Neural cell (in vitro differentiated cells): ENCODE measurements at regions not wholly inside any gene's neighbourhood (a gene's known extent, or its start where the extent isn't known, plus 50 kb on each side); places are given as distances from the start of the nearest gene placed in this dataset.
"Not testable (repeated sequence)": the region's sequence is repeated elsewhere in the genome, so short reads cannot be mapped to it uniquely, and the experiment has no call there.

Source experiments
- H2AFZ ChIP-seq: fragments of 200-600, 300-800 bp; sonication (generic), shearing (Covaris generic); 2 replicates; pipeline ENCODE4 v1.6.0; 2014; ENCODE audit warnings: low read depth, mild to moderate bottlenecking, antibody characterized with exemption, low read length, moderate library complexity
- H3F3A ChIP-seq: fragments of 200-600 bp; shearing (Covaris generic); 2 replicates; pipeline ENCODE4 v1.6.1; 2016; ENCODE audit warnings: mild to moderate bottlenecking, moderate library complexity, mixed read lengths, antibody characterized with exemption, low read length; ENCODE audit not compliant: insufficient read depth, poor library complexity, severe bottlenecking
- H3K27ac ChIP-seq: fragments of 200-600, 300-800 bp; sonication (generic), shearing (Covaris generic); 2 replicates; pipeline ENCODE4 v1.5.1; 2014; ENCODE audit warnings: mild to moderate bottlenecking, low read length, moderate library complexity
- H3K27me3 ChIP-seq: fragments of 300-800, 200-600 bp; sonication (generic), shearing (Covaris generic); 2 replicates; pipeline ENCODE4 v1.6.0; 2014; ENCODE audit warnings: mild to moderate bottlenecking, low read depth, low read length, moderate library complexity; ENCODE audit not compliant: insufficient read depth
- H3K36me3 ChIP-seq: fragments of 300-800, 200-600 bp; sonication (generic), shearing (Covaris generic); 2 replicates; pipeline ENCODE4 v1.5.1; 2014; ENCODE audit warnings: mild to moderate bottlenecking, antibody characterized with exemption, low read length, moderate library complexity; ENCODE audit not compliant: insufficient read depth
- H3K4me2 ChIP-seq: fragments of 300-800, 200-600 bp; sonication (generic), shearing (Covaris generic); 2 replicates; pipeline ENCODE4 v1.6.0; 2014; ENCODE audit warnings: mild to moderate bottlenecking, low read length
- H3K4me3 ChIP-seq: fragments of 300-800, 200-600 bp; sonication (generic), shearing (Covaris generic); 2 replicates; pipeline ENCODE4 v1.5.1; 2014; ENCODE audit warnings: mild to moderate bottlenecking, low read length, moderate library complexity
- H3K79me2 ChIP-seq: fragments of 200-600 bp; shearing (Covaris generic); replicated peaks from 2 replicates; pipeline ENCODE4 v1.6.0; 2014; ENCODE audit warnings: mild to moderate bottlenecking, low read length, moderate library complexity; ENCODE audit not compliant: insufficient read depth
- H3K9ac ChIP-seq: fragments of 300-800, 200-600 bp; sonication (generic), shearing (Covaris generic); 2 replicates; pipeline ENCODE4 v1.6.1; 2016; ENCODE audit warnings: mild to moderate bottlenecking, low read length, mixed read lengths
- H3K9me2 ChIP-seq: fragments of 200-600 bp; shearing (Covaris generic); 2 replicates; pipeline ENCODE4 v1.6.1; 2016; ENCODE audit warnings: mild to moderate bottlenecking, low read length, mixed read lengths; ENCODE audit not compliant: insufficient read depth
- H3K9me3 ChIP-seq: fragments of 200-600, 300-800 bp; sonication (generic), shearing (Covaris generic); 2 replicates; pipeline ENCODE4 v1.6.1; 2016; ENCODE audit warnings: mild to moderate bottlenecking, mixed run types, low read length, moderate library complexity, mixed read lengths
- H4K20me1 ChIP-seq: fragments of 200-600 bp; shearing (Covaris generic); 2 replicates; pipeline ENCODE4 v1.6.1; 2016; ENCODE audit warnings: mild to moderate bottlenecking, mixed run types; ENCODE audit not compliant: insufficient read depth
- CTCF ChIP-seq: fragments of 450-650 bp; IDR thresholded peaks from 2 replicates; pipeline ENCODE4 v1.5.1; 2014; ENCODE audit warnings: antibody characterized with exemption, mild to moderate bottlenecking, moderate library complexity; ENCODE audit not compliant: poor library complexity, severe bottlenecking
- EP300 ChIP-seq: fragments of 450-650 bp; conservative IDR thresholded peaks from 2 replicates; pipeline ENCODE4 v1.6.1; 2014; ENCODE audit warnings: antibody characterized with exemption, mild to moderate bottlenecking, moderate library complexity; ENCODE audit not compliant: poor library complexity, severe bottlenecking
- EZH2 ChIP-seq: fragments of 200-600, 300-800 bp; shearing (Covaris generic), sonication (generic); IDR thresholded peaks from 2 replicates; pipeline ENCODE4 v1.6.1; 2014; ENCODE audit warnings: antibody characterized with exemption, low read length, borderline replicate concordance, mild to moderate bottlenecking; ENCODE audit not compliant: insufficient read depth, poor library complexity, severe bottlenecking
- MXI1 ChIP-seq: fragments of 450-650 bp; conservative IDR thresholded peaks from 2 replicates; pipeline ENCODE4 v1.6.1; 2014; ENCODE audit warnings: antibody characterized with exemption, mild to moderate bottlenecking; ENCODE audit not compliant: poor library complexity, severe bottlenecking
- POLR2AphosphoS5 ChIP-seq: IDR thresholded peaks from 2 replicates; pipeline ENCODE4 v1.6.1; 2012
- RAD21 ChIP-seq: fragments of 450-650 bp; conservative IDR thresholded peaks from 2 replicates; pipeline ENCODE4 v1.6.1; 2014; ENCODE audit warnings: antibody characterized with exemption, mild to moderate bottlenecking, moderate library complexity
- REST ChIP-seq: IDR thresholded peaks from 2 replicates; pipeline ENCODE4 v1.6.1; 2012; ENCODE audit warnings: borderline replicate concordance
- SMC3 ChIP-seq: fragments of 450-650 bp; conservative IDR thresholded peaks from 2 replicates; pipeline ENCODE4 v1.6.1; 2014; ENCODE audit warnings: antibody characterized with exemption, mild to moderate bottlenecking, moderate library complexity; ENCODE audit not compliant: poor library complexity
- TAF1 ChIP-seq: IDR thresholded peaks from 2 replicates; pipeline ENCODE4 v1.6.1; 2012; ENCODE audit warnings: low read depth

- no peaks in the 10 kb centered on the region for H3K9me2 ChIP-seq
- H3K27me3 ChIP-seq: no peaks in the 10 kb centered on the region
- H3K4me3 ChIP-seq: no peak overlapping the region
- H3K36me3 ChIP-seq: no peaks in the 10 kb centered on the region
- no peak overlapping the region for H3K9ac ChIP-seq
- no peak for TF ChIP-seq EZH2
- TF ChIP-seq RAD21: no peak
- no peak overlapping the region for H2AFZ ChIP-seq
- H3K79me2 ChIP-seq: no peaks in the 10 kb centered on the region
- H4K20me1 ChIP-seq: no peaks in the 10 kb centered on the region
- H3K4me2 ChIP-seq: no peak overlapping the region
- no peak overlapping the region for H3K27ac ChIP-seq
- H3K9me3 ChIP-seq: no peaks in the 10 kb centered on the region
- no peaks in the 10 kb centered on the region for H3F3A ChIP-seq
These were observed 95.7 kb upstream of the NCAM2 start for GRCh38 chr21:20902511-20902910.

- Histone ChIP-seq H3K27ac (no peak overlapping the region), H3K9ac (no peak overlapping the region)
These were observed 95.2 kb upstream of the NCAM2 start for GRCh38 chr21:20902998-20903397.

GRCh38 chr21:20927555-20927954, 70.7 kb upstream of the NCAM2 start:
- H2AFZ ChIP-seq, H4K20me1 ChIP-seq, H3K9ac ChIP-seq, H3K27ac ChIP-seq, H3K79me2 ChIP-seq, H3K9me2 ChIP-seq, H3F3A ChIP-seq, H3K9me3 ChIP-seq, H3K4me3 ChIP-seq, H3K4me2 ChIP-seq, H3K27me3 ChIP-seq, H3K36me3 ChIP-seq: not testable (repeated sequence)

More at GRCh38 chr21:20902998-20903397, 95.2 kb upstream of the NCAM2 start:
- Histone ChIP-seq H3K9me2 (no peaks in the 10 kb centered on the region), H4K20me1 (no peaks in the 10 kb centered on the region), H2AFZ (no peak overlapping the region), H3K79me2 (no peaks in the 10 kb centered on the region), H3K9me3 (no peaks in the 10 kb centered on the region), H3K36me3 (no peaks in the 10 kb centered on the region), H3K4me3 (no peak overlapping the region), H3K4me2 (no peak overlapping the region), H3K27me3 (no peaks in the 10 kb centered on the region), H3F3A (no peaks in the 10 kb centered on the region)
- TF ChIP-seq REST (no peak), SMC3 (no peak), RAD21 (no peak), EP300 (no peak), POLR2AphosphoS5 (no peak), MXI1 (no peak), EZH2 (no peak), CTCF (no peak), TAF1 (no peak)
